ENCODE measurements at regions not wholly inside any gene's neighbourhood (a gene's known extent, or its start where the extent isn't known, plus 50 kb on each side); places are given as distances from the start of the nearest gene placed in this dataset.

DNA sequence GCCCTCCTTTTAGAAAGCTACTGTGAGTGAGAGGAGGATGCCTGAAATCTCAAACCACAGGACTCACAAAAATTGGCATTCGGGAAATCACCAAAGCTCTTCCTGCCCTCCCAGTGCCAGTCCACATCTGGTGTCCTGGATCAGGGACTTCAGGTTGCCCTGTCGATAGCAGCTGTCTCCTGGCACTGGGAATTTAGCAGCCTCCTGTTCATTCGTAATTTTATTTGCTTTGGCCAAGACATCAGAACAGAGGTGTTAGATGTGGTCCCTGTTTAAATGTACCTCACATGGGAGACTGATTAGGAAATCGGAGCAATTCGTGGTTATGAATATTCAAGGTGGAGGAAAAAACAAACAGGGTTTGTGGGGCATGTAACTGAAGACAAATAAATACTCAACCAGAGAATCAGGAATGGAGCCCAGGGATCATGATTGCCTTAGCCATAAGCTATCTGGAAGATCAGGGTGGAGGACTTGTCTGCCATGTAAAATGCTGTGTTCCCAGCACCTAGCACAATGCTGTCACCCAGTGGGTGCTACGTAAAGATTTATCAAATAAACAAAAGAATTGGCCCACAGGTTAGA lies 265.2 kb upstream of the PROK2 start:
- no peak overlapping the region for H3K4me3 ChIP-seq (ENCODE audit: low read depth in 2 of 2, low read length in 2 of 2)
- ATAC-seq (no peak), DNase-seq (ENCODE audit: low read depth, low spot score) (no peak)
- ChIA-PET POLR2A (no interaction called here), CTCF (no interaction called here)
- in situ Hi-C loops (cut with HindIII; ENCODE audit: low pct_unique_long_range_greater_than_20kb, low sequenced_read_pairs): no loop called here
- intact Hi-C loops (cut with micrococcal nuclease; ENCODE audit: unreplicated experiment): no loop called here
- no peaks in the 10 kb centered on the region for H3K36me3 ChIP-seq (ENCODE audit: control insufficient read depth, insufficient read depth, low read length)
- H3K9me3 ChIP-seq (ENCODE audit: control insufficient read depth, insufficient read depth, low read depth, low read length): no peaks in the 10 kb centered on the region
- no TSS peak for BruUV-seq (replicated peaks)
- no peaks in the 10 kb centered on the region for H3K27me3 ChIP-seq (ENCODE audit: control insufficient read depth, insufficient read depth, low read length)
- no peak for TF ChIP-seq POLR2AphosphoS5 (IDR thresholded peaks at IDR 0.05; ENCODE audit: low read depth, low read length)
- TF ChIP-seq, protein P1, sequence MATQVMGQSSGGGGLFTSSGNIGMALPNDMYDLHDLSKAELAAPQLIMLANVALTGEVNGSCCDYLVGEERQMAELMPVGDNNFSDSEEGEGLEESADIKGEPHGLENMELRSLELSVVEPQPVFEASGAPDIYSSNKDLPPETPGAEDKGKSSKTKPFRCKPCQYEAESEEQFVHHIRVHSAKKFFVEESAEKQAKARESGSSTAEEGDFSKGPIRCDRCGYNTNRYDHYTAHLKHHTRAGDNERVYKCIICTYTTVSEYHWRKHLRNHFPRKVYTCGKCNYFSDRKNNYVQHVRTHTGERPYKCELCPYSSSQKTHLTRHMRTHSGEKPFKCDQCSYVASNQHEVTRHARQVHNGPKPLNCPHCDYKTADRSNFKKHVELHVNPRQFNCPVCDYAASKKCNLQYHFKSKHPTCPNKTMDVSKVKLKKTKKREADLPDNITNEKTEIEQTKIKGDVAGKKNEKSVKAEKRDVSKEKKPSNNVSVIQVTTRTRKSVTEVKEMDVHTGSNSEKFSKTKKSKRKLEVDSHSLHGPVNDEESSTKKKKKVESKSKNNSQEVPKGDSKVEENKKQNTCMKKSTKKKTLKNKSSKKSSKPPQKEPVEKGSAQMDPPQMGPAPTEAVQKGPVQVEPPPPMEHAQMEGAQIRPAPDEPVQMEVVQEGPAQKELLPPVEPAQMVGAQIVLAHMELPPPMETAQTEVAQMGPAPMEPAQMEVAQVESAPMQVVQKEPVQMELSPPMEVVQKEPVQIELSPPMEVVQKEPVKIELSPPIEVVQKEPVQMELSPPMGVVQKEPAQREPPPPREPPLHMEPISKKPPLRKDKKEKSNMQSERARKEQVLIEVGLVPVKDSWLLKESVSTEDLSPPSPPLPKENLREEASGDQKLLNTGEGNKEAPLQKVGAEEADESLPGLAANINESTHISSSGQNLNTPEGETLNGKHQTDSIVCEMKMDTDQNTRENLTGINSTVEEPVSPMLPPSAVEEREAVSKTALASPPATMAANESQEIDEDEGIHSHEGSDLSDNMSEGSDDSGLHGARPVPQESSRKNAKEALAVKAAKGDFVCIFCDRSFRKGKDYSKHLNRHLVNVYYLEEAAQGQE (IDR thresholded peaks at IDR 0.05; ENCODE audit: insufficient read depth in 1 of 2, low read depth in 2 of 2, low read length in 1 of 2): no peak
- no peak for TF ChIP-seq TCF7L2 (IDR thresholded peaks at IDR 0.05; ENCODE audit: low read depth, low read length)
- TF ChIP-seq, protein P2, sequence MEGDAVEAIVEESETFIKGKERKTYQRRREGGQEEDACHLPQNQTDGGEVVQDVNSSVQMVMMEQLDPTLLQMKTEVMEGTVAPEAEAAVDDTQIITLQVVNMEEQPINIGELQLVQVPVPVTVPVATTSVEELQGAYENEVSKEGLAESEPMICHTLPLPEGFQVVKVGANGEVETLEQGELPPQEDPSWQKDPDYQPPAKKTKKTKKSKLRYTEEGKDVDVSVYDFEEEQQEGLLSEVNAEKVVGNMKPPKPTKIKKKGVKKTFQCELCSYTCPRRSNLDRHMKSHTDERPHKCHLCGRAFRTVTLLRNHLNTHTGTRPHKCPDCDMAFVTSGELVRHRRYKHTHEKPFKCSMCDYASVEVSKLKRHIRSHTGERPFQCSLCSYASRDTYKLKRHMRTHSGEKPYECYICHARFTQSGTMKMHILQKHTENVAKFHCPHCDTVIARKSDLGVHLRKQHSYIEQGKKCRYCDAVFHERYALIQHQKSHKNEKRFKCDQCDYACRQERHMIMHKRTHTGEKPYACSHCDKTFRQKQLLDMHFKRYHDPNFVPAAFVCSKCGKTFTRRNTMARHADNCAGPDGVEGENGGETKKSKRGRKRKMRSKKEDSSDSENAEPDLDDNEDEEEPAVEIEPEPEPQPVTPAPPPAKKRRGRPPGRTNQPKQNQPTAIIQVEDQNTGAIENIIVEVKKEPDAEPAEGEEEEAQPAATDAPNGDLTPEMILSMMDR (IDR thresholded peaks at IDR 0.05): no peak
- TF ChIP-seq SIN3A (IDR thresholded peaks at IDR 0.05; ENCODE audit: borderline replicate concordance, insufficient read depth, low read depth, low read length): no peak
- H3K27ac ChIP-seq (ENCODE audit: low read length): no peak overlapping the region
- no peaks in the 10 kb centered on the region for H3K4me1 ChIP-seq (ENCODE audit: control insufficient read depth, insufficient read depth, low read length)

DNA sequence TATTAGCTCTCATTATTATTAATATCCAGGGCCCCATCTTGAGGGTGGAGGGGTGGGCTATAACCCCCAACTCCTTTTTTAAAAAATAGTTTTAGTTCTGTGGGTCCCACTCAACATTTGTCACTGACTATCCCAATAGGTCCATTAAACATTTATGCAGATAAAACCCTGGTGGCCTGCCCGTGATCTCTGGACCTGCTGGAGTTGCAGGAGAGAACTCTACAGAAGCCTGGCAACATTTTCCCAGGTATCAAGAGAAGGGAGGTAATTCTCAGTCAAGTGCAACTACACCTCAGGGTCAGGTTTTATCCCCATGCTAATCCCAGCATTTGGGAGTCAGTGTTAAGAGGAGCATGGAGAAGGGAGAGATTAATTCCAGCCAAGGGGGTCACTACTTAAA lies 264.4 kb upstream of the PROK2 start:
- BruUV-seq (replicated peaks): no TSS peak
- no peak for ATAC-seq
- no peak for DNase-seq (ENCODE audit: low read depth, low spot score)

More for the DNA sequence above, 264.4 kb upstream of the PROK2 start:
- Histone ChIP-seq H3K4me1 (ENCODE audit: control insufficient read depth, insufficient read depth, low read length) (no peaks in the 10 kb centered on the region), H3K27me3 (ENCODE audit: control insufficient read depth, insufficient read depth, low read length) (no peaks in the 10 kb centered on the region), H3K27ac (ENCODE audit: low read length) (no peak overlapping the region), H3K36me3 (ENCODE audit: control insufficient read depth, insufficient read depth, low read length) (no peaks in the 10 kb centered on the region), H3K4me3 (ENCODE audit: low read depth in 2 of 2, low read length in 2 of 2) (no peak overlapping the region), H3K9me3 (ENCODE audit: control insufficient read depth, insufficient read depth, low read depth, low read length) (no peaks in the 10 kb centered on the region)
- TF ChIP-seq POLR2AphosphoS5 (IDR thresholded peaks at IDR 0.05; ENCODE audit: low read depth, low read length): no peak
- TF ChIP-seq SIN3A (IDR thresholded peaks at IDR 0.05; ENCODE audit: borderline replicate concordance, insufficient read depth, low read depth, low read length): no peak
- no peak for TF ChIP-seq TCF7L2 (IDR thresholded peaks at IDR 0.05; ENCODE audit: low read depth, low read length)
- TF ChIP-seq, protein P2 (IDR thresholded peaks at IDR 0.05): no peak
- TF ChIP-seq, protein P1 (IDR thresholded peaks at IDR 0.05; ENCODE audit: insufficient read depth in 1 of 2, low read depth in 2 of 2, low read length in 1 of 2): no peak
- ChIA-PET POLR2A (no interaction called here), CTCF (no interaction called here)
- in situ Hi-C loops (cut with HindIII; ENCODE audit: low pct_unique_long_range_greater_than_20kb, low sequenced_read_pairs): no loop called here
- intact Hi-C loops (cut with micrococcal nuclease; ENCODE audit: unreplicated experiment): no loop called here
